Lung (tissue), 11 donors: ENCODE measurements at regions not wholly inside any gene's neighbourhood (a gene's known extent, or its start where the extent isn't known, plus 50 kb on each side); places are given as distances from the start of the nearest gene placed in this dataset.

Experiments
- ATAC-seq: fragments of 200-7000 bp; cut with Tn5 transposase; one replicate; pipeline ENCODE4 v1.9.1; 2020; ENCODE audit warnings: moderate number of reproducible peaks; ENCODE audit not compliant: insufficient read depth, low FRiP score
- DNase-seq, 3 donors: peaks; one replicate each; pipeline ENCODE4 v3.0.0-alpha.2; 2013 to 2017
- H3K27ac ChIP-seq, 2 donors: one replicate each; pipeline ENCODE4 v1.5.1; 2013; ENCODE audit warnings: mild to moderate bottlenecking in 2 of 2, moderate library complexity in 2 of 2, control low read depth in 1 of 2, inconsistent platforms in 1 of 2, low read depth in 1 of 2, low read length in 1 of 2
- H3K27me3 ChIP-seq, 3 donors: one replicate each; pipeline ENCODE4 v1.5.1; 2013; ENCODE audit warnings: low read length in 2 of 3; ENCODE audit not compliant: control insufficient read depth in 3 of 3, insufficient read depth in 3 of 3
- H3K36me3 ChIP-seq, 4 donors: one replicate each; pipeline ENCODE4 v1.5.1; 2013; ENCODE audit warnings: low read length in 4 of 4, mild to moderate bottlenecking in 1 of 4, moderate library complexity in 1 of 4; ENCODE audit not compliant: control insufficient read depth in 4 of 4, insufficient read depth in 4 of 4
- H3K4me1 ChIP-seq, 5 donors: one replicate each; pipeline ENCODE4 v1.5.1; 2013; ENCODE audit warnings: low read length in 5 of 5, mild to moderate bottlenecking in 2 of 5, moderate library complexity in 1 of 5; ENCODE audit not compliant: control insufficient read depth in 5 of 5, insufficient read depth in 5 of 5
- H3K4me3 ChIP-seq: one replicate; pipeline ENCODE4 v1.5.1; 2013; ENCODE audit warnings: mild to moderate bottlenecking, control low read depth, moderate library complexity
- H3K9ac ChIP-seq, 2 donors: one replicate each; pipeline ENCODE4 v1.5.1; 2013; ENCODE audit warnings: low read length in 2 of 2, control low read depth in 1 of 2; ENCODE audit not compliant: insufficient read depth in 1 of 2
- H3K9me3 ChIP-seq, 4 donors: one replicate each; pipeline ENCODE4 v1.5.1; 2013; ENCODE audit warnings: low read length in 3 of 4, mild to moderate bottlenecking in 1 of 4, moderate library complexity in 1 of 4; ENCODE audit not compliant: control insufficient read depth in 4 of 4, insufficient read depth in 3 of 4
- CTCF ChIP-seq: IDR thresholded peaks from 2 replicates; pipeline ENCODE4 v1.5.1; 2012; ENCODE audit warnings: mild to moderate bottlenecking; ENCODE audit errors: control extremely low read depth, extremely low read depth
- whole genome bisulfite sequencing, 2 donors: extraction: QIAGEN DNeasy Blood & Tissue Kit; methylation state at CpG; one replicate each; pipeline ENCODE4 v1.1.7; 2013; 5-methylcytosine and 5-hydroxymethylcytosine counted together
- donor health status: control.
- donor health status: control.
- donor health status: Bipolar disorder and iron deficiency.
- donor health status: healthy.
- donor health status: DM: yes; HTN: yes; CAD: no.

GRCh38 chrX:125765347-125765746 is 400.7 kb downstream of the DCAF12L2 start:
- DNase-seq (no peak), ATAC-seq (no peak)
- 87 to 88% methylated on average over 2 of the region's 2 CpGs for WGBS, 2 donors
- no peak overlapping the region for H3K27ac ChIP-seq
- no peaks in the 10 kb centered on the region for H3K36me3 ChIP-seq
- H3K4me3 ChIP-seq: no peak overlapping the region
- H3K27me3 ChIP-seq: no peaks in the 10 kb centered on the region
- H3K4me1 ChIP-seq: no peaks in the 10 kb centered on the region
- no peak overlapping the region for H3K9ac ChIP-seq
- peaks cover 0 to 6% (median 2%) of the 10 kb centered on the region in 4 donors for H3K9me3 ChIP-seq
- TF ChIP-seq CTCF: no peak

GRCh38 chrX:125769628-125770027 is 396.5 kb downstream of the DCAF12L2 start:
- H3K27me3 ChIP-seq: no peaks in the 10 kb centered on the region
- no peak for ATAC-seq
- 41 to 87% methylated on average over 2 of the region's 2 CpGs for WGBS, 2 donors
- no peaks in the 10 kb centered on the region for H3K4me1 ChIP-seq
- H3K9me3 ChIP-seq: peaks cover 0 to 4% (median 1%) of the 10 kb centered on the region in 4 donors
- no peak overlapping the region for H3K4me3 ChIP-seq
- TF ChIP-seq CTCF: no peak
- no peaks in the 10 kb centered on the region for H3K36me3 ChIP-seq
- no peak for DNase-seq
- H3K27ac ChIP-seq: no peak overlapping the region
- no peak overlapping the region for H3K9ac ChIP-seq

- 66 to 77% methylated on average over 3 of the region's 3 CpGs for WGBS, 2 donors
- Histone ChIP-seq H3K4me1 (no peaks in the 10 kb centered on the region), H3K36me3 (no peaks in the 10 kb centered on the region), H3K9ac (no peak overlapping the region), H3K27ac (no peak overlapping the region), H3K27me3 (no peaks in the 10 kb centered on the region), H3K4me3 (no peak overlapping the region), H3K9me3 (no peaks in the 10 kb centered on the region)
- DNase-seq: no peak
- ATAC-seq: no peak
- no peak for TF ChIP-seq CTCF
Observed at GRCh38 chrX:125778261-125778660, 387.8 kb downstream of the DCAF12L2 start.

- H3K36me3 ChIP-seq: no peaks in the 10 kb centered on the region
- H3K9ac ChIP-seq: no peak overlapping the region
- no peaks in the 10 kb centered on the region for H3K4me1 ChIP-seq
- H3K4me3 ChIP-seq: no peak overlapping the region
- no peak for ATAC-seq
- TF ChIP-seq CTCF: no peak
- no peaks in the 10 kb centered on the region for H3K27me3 ChIP-seq
- no peaks in the 10 kb centered on the region for H3K9me3 ChIP-seq
- WGBS, 2 donors: 49 to 51% methylated on average over 2 of the region's 2 CpGs
- DNase-seq: no peak
- H3K27ac ChIP-seq: no peak overlapping the region
Observed at GRCh38 chrX:125782184-125782583, 383.9 kb downstream of the DCAF12L2 start.
